RCC 7860 (cell line): ENCODE measurements at regions not wholly inside any gene's neighbourhood (a gene's known extent, or its start where the extent isn't known, plus 50 kb on each side); places are given as distances from the start of the nearest gene placed in this dataset.
"Not testable (repeated sequence)": the region's sequence is repeated elsewhere in the genome, so short reads cannot be mapped to it uniquely, and the experiment has no call there.

ENCODE experiments used
- DNase-seq: peaks from one replicate; pipeline ENCODE4 v3.0.0-alpha.2; 2015; ENCODE audit warnings: low spot score
- FAIRE-seq: peaks from 2 replicates; lab custom pipeline; 2012; peaks lifted over from hg19 to GRCh38; lab: Jason Lieb, UNC

- FAIRE-seq (no peak), DNase-seq (no peak)
Observed at GRCh38 chr2:62654876-62655359, 50.6 kb upstream of the EHBP1 start.

DNA sequence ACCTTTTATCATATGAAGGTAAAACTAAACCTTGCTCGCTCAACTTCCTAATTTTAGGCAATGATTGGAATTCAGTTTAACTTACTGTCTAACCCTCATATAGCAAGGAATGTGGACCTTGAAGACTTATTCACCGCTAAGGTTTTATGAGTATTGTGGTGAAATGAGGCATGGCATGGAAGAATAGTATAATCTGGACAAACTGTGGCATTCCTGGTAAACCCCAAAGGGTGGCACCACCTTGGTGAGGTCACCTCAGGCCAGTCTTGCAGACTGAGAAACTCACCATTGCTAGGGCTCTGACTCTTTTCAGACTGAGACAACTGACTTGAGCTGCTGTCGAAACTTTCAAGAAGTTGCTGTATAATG, 51.1 kb upstream of the EHBP1 start:
- peak; percentile 93 for DNase-seq
- peak; percentile 99 for FAIRE-seq

DNA sequence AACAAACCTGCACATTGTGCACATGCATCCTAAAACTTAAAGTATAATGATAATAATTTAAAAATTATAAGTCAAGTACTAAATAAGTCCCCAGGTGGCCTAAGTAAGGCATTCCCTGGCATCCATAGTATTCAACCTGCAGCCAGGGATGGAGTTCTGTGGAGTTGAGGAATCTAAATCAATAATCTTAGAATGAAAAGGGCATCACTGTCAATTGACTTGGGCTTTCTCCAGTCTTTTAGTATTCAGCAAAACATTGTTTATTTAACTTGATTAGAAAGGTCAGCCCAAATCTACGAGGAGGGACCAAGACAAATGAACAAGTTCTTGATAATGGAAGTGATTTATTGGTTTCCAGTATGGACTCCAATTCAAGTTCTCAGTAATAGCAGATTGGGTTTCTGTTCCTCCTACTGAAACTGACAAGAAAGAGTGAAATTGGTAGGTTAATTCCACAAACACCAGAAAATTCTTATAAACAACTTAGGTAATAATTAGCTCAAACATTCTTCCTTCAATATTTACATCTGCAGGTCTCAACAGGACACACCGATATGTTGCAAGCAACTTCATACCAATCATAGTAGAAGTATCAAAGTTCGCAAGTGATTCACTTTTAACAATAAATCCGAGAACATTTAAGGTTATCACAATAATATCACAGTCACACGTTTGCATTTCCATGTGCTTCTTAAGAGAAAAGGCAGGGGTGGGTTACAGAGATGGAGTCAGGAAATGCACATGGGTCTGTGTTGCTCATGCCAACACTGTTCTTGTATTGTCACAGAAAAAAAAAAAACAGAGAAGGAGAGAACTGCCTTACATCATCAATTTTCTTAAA, 51.7 kb upstream of the EHBP1 start:
- no peak for FAIRE-seq
- DNase-seq = no peak

GRCh38 chr2:62649087-62649486, 56.4 kb upstream of the EHBP1 start:
- not testable (repeated sequence) for FAIRE-seq, DNase-seq

- DNase-seq = no peak
Observed at GRCh38 chr2:62643100-62643471, 62.4 kb upstream of the EHBP1 start.

DNA sequence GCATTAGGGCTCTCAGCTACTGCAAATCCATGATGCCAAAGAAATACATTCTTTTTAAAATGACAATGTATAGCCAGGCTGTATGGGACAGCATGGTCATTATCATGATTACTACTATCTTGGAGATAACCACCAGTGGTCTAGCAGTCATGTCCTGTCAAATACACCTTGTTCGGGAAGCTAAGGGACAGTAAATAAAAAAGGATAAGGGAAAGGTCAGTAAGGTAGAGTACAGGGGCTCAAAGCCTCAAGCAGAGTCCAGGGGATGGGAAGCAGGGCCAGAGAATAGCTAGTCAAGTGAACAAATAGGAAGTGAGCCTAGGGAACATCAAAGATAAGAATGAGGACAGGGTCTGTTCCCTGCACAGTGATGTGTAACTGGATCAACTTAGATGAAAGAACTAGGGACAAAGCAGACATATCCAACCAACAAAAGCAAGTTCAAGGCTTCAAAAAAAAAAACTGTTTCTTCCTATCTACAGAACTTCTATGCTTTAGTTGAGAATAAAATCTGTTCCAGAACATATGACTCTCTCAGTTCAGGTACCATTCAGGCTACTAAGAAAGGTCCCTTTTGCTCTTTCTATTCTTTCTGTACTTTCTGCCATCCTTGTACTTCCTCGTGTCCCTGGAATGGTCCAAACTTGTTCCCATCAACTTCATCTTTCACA, 62.9 kb upstream of the EHBP1 start:
- no peak for DNase-seq
- FAIRE-seq = no peak

More at GRCh38 chr2:62643100-62643471, 62.4 kb upstream of the EHBP1 start:
- FAIRE-seq = no peak

DNA sequence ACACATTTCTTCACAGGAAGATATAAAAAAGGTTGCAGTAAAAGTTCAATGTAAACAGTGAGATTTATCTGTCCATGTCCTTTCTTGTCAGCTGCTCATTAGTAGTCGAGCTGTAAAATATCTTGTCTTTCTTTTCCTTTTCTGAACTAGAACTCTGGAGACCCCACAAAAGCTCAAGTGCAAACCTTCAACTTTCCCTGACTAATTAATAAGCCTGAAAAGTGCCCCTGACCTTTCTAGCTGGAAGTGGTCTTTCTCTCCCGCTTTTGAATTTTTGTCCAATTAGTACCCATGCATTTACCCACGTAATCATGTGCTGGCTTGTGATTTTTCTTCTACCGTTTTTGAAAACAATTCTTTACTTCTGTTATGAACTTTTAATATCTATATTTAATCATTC, 63.6 kb upstream of the EHBP1 start:
- DNase-seq (no peak), FAIRE-seq (no peak)

- DNase-seq (no peak), FAIRE-seq (no peak)
Observed at GRCh38 chr2:62641410-62641843, 64.1 kb upstream of the EHBP1 start.

DNA sequence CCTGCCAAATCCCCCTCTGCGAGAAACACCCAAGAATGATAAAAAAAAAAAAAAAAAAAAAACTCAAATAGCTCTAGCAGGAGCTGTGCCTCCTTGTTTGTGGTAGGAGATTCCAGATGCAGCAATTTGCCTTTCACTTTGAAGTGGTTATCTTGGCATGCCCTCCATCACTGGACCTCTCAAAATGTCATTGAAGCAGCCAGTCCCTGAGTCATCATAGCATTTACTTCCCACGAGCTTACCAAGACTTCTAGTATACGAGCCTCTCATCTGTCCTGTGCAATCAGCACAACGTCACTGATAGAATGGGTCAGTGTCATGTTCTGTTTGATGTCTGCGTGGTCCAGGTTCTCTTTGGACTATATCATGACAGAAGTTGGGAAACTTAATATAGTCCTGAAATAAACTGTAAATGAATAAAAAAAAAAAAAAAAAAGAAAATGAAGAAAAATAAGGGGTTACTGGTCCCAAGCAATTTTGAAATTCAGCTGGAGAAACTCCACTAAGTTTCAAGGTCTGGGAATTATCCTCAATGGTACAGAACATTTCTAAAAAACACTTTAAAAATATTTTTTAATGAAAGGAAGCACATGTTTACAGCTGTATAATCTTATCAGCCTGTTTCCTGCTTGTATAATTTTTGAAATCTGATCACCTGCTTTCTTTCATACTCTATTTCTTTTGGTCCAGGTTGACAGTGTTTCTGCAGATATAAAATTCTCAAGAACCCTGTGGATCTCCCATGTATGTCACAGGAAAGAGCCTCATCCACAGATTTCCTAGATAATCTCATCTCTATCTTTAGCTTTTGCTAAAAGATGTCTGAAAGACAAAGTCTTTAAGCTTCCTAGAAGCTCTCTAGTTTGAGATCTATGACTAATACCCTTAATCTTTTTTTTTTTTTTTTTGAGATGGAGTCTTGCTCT, 74.1 kb upstream of the EHBP1 start:
- DNase-seq (no peak), FAIRE-seq (no peak)

DNA sequence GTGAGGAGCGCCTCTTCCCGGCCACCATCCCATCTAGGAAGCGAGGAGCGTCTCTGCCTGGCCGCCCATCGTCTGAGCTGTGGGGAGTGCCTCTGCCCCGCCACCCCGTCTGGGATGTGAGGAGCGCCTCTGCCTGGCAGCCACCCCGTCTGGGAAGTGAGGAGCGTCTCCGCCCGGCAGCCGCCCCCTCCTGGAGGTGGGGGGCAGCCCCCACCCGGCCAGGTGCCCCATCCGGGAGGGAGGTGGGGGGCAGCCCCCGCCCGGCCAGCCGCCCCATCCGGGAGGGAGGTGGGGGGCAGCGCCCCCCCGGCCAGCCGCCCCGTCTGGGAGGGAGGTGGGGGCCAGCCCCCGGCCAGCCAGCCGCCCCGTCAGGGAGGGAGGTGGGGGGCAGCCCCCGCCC, 75.3 kb upstream of the EHBP1 start:
- DNase-seq, FAIRE-seq: not testable (repeated sequence)

DNA sequence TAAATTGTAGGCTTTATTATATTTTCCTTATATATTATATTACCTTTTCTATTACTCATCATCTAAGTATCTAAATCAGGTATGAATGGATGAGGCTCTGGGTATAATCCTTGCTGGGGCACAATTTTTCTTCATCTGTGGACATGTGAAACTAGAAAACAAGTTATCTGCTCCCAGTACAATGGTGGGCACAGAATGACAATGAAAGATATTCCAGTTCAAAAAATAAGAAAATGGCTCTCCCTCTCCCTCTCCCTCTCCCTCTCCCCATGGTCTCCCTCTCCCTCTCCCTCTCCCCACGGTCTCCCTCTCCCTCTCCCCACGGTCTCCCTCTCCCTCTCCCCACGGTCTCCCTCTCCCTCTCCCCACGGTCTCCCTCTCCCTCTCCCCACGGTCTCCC, 76.2 kb upstream of the EHBP1 start:
- FAIRE-seq, DNase-seq: not testable (repeated sequence)

GRCh38 chr2:62627667-62628066, 77.8 kb upstream of the EHBP1 start:
- FAIRE-seq (no peak), DNase-seq (no peak)

GRCh38 chr2:62624855-62625254, 80.7 kb upstream of the EHBP1 start:
- no peak for FAIRE-seq
- no peak for DNase-seq

GRCh38 chr2:62616486-62616885, 89.0 kb upstream of the EHBP1 start:
- not testable (repeated sequence) for DNase-seq, FAIRE-seq

DNA sequence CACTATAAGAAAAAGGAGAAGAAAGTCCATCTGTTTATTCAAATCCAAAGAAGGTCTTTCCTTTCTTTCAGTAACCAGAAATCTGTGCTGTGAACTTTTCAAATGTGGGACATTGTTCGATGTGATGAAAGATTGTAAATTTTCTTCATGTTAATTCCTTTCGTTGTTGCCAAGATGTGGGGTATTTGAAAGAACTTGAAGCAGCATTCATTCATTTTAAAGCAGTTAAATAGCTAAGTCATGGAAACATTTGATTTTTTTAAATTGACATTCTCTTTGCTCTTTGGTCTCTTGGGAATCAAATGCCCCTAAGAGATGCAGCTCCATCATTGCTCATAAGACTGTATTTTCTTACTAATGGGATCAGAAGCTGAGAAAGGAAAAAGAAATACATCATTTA, 93.7 kb upstream of the EHBP1 start:
- FAIRE-seq (no peak), DNase-seq (no peak)

- not testable (repeated sequence) for DNase-seq, FAIRE-seq
Observed at GRCh38 chr2:62605471-62605870, 99.5 kb upstream of the TMEM17 start.

GRCh38 chr2:62604336-62604735, 98.3 kb upstream of the TMEM17 start:
- no peak for FAIRE-seq
- peak; percentile 22 for DNase-seq

DNA sequence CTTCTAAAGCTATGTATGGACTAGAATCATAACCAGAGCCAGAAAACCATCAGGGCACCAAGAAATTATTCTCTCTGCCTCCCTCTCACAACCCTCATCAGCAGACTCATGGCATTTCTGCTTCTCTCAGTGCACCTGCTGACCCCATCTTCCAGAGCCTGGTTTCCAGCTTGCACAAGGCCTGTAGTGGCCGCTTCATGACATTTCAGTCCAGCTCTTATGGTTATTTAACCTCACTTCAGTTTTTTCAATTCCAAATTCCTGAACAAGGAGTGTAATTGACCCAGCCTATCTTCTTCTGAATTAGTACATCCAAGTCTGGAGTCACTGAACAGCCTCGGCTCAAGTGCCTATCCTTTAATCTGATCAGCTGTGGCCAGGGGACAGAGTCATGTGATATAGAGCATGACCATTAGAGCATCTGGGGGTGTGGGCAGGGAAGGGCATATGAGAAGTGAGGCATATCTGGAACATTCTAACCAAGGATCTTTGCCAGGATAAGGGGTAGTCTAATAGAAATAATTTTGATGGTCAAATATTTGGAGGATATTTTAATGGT, 97.2 kb upstream of the TMEM17 start:
- DNase-seq = no peak
- no peak for FAIRE-seq

DNA sequence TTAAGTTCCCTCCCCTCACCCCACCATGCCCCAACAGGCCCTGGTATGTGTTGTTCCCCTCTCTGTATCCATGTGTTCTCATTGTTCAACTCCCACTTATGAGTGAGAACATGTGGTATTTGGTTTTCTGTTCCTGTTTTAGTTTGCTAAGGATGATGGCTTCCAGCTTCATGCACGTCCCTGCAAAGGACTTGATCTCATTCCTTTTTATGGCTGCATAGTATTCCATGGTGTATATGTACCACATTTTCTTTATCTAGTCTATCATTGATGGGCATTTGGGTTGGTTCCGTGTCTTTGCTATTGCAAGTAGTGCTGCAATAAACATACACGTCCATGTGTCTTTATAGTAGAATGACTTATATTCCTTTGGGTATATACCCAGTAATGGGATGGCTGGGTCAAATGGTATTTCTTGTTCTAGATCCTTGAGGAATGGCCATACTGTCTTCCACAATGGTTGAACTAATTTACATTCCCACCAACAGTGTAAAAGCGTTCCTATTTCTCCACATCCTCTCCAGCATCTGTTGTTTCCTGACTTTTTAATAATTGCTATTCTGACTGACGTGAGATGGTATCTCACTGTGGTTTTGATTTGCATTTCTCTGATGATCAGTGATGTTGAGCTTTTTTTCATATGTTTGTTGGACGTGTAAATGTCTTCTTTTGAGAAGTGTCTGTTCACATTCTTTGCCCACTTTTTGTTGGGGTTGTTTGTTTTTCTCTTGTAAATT, 93.8 kb upstream of the TMEM17 start:
- not testable (repeated sequence) for FAIRE-seq, DNase-seq

- DNase-seq = no peak
- no peak for FAIRE-seq
Observed at GRCh38 chr2:62597323-62597722, 91.3 kb upstream of the TMEM17 start.
